Kidney (tissue), 13 donors: ENCODE measurements at regions not wholly inside any gene's neighbourhood (a gene's known extent, or its start where the extent isn't known, plus 50 kb on each side); places are given as distances from the start of the nearest gene placed in this dataset.
A peak's percentile ranks its signal among the peaks of the same experiment; 100 is the strongest.

ENCODE experiments used
- DNase-seq, 5 donors: peaks; one replicate each; pipeline ENCODE4 v3.0.0-alpha.2; 2013 to 2020
- FAIRE-seq: peaks from 2 replicates; lab custom pipeline; 2012; peaks lifted over from hg19 to GRCh38; lab: Jason Lieb, UNC
- H3K27ac ChIP-seq, 2 donors: one replicate each; pipeline ENCODE4 v1.7.0; 2013; ENCODE audit warnings: low read depth in 2 of 2, low read length in 2 of 2, inconsistent platforms in 1 of 2
- H3K27me3 ChIP-seq: one replicate; pipeline ENCODE4 v1.7.1; 2013; ENCODE audit warnings: low read length, inconsistent platforms; ENCODE audit not compliant: control insufficient read depth, insufficient read depth
- H3K36me3 ChIP-seq, 3 donors: one replicate each; pipeline versions ENCODE4 v1.7.0 to v1.7.1; 2013; ENCODE audit warnings: low read length in 3 of 3, control low read depth in 1 of 3, inconsistent platforms in 1 of 3; ENCODE audit not compliant: insufficient read depth in 3 of 3, control insufficient read depth in 2 of 3
- H3K4me1 ChIP-seq, 3 donors: one replicate each; pipeline versions ENCODE4 v1.7.0 to v1.7.1; 2013; ENCODE audit warnings: low read length in 3 of 3, inconsistent platforms in 1 of 3, low read depth in 1 of 3; ENCODE audit not compliant: control insufficient read depth in 2 of 3, insufficient read depth in 2 of 3
- H3K4me3 ChIP-seq, 3 donors: one replicate each; pipeline versions ENCODE4 v1.7.0 to v1.8.1; 2013; ENCODE audit warnings: low read length in 3 of 3, control low read depth in 1 of 3, inconsistent platforms in 1 of 3
- H3K9ac ChIP-seq, 3 donors: one replicate each; pipeline versions ENCODE4 v1.7.0 to v1.7.1; 2013; ENCODE audit warnings: low read length in 3 of 3, control low read depth in 1 of 3, inconsistent platforms in 1 of 3
- H3K9me3 ChIP-seq, 3 donors: one replicate each; pipeline versions ENCODE4 v1.7.0 to v1.7.1; 2013; ENCODE audit warnings: low read length in 3 of 3, control low read depth in 1 of 3, inconsistent platforms in 1 of 3; ENCODE audit not compliant: control insufficient read depth in 2 of 3, insufficient read depth in 1 of 3
- intact Hi-C: fragments of 100-400 bp; cut with DNase I; formaldehyde crosslinking; loops from one replicate; pipeline ENCODE4 v1.11.1; 2022
- TF ChIP-seq, protein P1 (sequence below): IDR thresholded peaks from 3 replicates; pipeline ENCODE4 v1.5.1; 2012; ENCODE audit warnings: mild to moderate bottlenecking, moderate library complexity, borderline replicate concordance; ENCODE audit not compliant: insufficient read depth; ENCODE audit errors: extremely low read depth
- donor health status: control.
- donor health status: control.
- donor health status: control.
- donor health status: control.
- donor health status: control.
- donor health status: DM: yes; HTN: yes; CAD: no.
- donor health status: Normal renal cell carcinoma (clear cell type).

- no peaks in the 10 kb centered on the region for H3K27me3 ChIP-seq
- no peak for FAIRE-seq
- TF ChIP-seq, protein P1, sequence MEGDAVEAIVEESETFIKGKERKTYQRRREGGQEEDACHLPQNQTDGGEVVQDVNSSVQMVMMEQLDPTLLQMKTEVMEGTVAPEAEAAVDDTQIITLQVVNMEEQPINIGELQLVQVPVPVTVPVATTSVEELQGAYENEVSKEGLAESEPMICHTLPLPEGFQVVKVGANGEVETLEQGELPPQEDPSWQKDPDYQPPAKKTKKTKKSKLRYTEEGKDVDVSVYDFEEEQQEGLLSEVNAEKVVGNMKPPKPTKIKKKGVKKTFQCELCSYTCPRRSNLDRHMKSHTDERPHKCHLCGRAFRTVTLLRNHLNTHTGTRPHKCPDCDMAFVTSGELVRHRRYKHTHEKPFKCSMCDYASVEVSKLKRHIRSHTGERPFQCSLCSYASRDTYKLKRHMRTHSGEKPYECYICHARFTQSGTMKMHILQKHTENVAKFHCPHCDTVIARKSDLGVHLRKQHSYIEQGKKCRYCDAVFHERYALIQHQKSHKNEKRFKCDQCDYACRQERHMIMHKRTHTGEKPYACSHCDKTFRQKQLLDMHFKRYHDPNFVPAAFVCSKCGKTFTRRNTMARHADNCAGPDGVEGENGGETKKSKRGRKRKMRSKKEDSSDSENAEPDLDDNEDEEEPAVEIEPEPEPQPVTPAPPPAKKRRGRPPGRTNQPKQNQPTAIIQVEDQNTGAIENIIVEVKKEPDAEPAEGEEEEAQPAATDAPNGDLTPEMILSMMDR = peak; percentile 20
- no peak overlapping the region for H3K27ac ChIP-seq
- H3K4me1 ChIP-seq = no peaks in the 10 kb centered on the region
- H3K9me3 ChIP-seq = no peaks in the 10 kb centered on the region
- H3K36me3 ChIP-seq = no peaks in the 10 kb centered on the region
- peak in 3 of 5 donors; percentile 12 to 50 (median 36) for DNase-seq
- H3K4me3 ChIP-seq = no peak overlapping the region
- no peak overlapping the region for H3K9ac ChIP-seq
- intact Hi-C loops = no loop called here
Observed at GRCh38 chr10:78520737-78521430, 487.2 kb downstream of the RPS24 start.

DNA sequence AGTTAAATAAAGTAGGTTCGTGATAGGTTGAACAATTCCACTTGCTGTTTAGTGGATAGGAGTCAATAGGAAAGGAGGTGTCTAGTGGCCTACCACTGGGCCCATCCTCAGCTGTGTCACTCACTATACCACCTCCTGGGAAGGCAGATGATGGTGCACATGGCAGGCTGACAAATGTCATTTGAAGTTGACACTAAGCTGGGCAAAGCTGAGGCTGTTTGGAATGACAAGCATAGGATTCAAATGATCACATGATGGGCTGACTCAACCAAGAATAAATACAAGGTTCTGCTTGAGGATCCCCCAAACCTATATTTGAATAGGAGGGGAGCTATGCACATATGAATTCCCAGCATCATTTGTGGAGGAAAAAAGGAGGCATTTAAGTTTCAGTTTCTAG is 489.8 kb downstream of the RPS24 start:
- Histone ChIP-seq H3K4me3 (no peak overlapping the region), H3K4me1 (no peaks in the 10 kb centered on the region), H3K9ac (no peak overlapping the region), H3K27me3 (no peaks in the 10 kb centered on the region), H3K27ac (no peak overlapping the region), H3K9me3 (no peaks in the 10 kb centered on the region), H3K36me3 (no peaks in the 10 kb centered on the region)
- DNase-seq (peak in 1 of 5 donors; percentile 2), FAIRE-seq (no peak)
- TF ChIP-seq, protein P1 = no peak
- intact Hi-C loops = no loop called here

DNA sequence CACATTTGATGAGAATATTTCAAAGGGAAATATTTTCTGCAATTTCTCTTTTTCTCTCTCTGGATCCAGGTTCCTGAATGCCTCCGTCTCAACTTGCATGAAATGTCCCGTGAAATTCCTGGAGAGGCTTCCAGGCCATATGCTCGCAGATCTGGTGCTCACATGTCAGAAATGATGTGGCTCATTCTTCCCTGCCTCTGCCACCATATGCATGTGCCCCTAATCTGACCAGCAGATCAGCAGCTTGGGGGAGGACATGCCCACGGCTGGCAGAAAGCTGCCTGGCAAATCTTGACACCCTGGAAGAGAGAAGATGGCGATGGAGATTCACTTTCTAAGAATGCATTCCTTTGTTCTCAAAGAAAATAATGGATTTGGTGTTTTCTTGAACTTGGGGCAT is 490.7 kb downstream of the RPS24 start:
- intact Hi-C loops = no loop called here
- no peaks in the 10 kb centered on the region for H3K9me3 ChIP-seq
- H3K9ac ChIP-seq = no peak overlapping the region
- TF ChIP-seq, protein P1 = no peak
- H3K27me3 ChIP-seq = no peaks in the 10 kb centered on the region
- FAIRE-seq = no peak
- H3K4me1 ChIP-seq = no peaks in the 10 kb centered on the region
- DNase-seq = peak in 1 of 5 donors; percentile 8
- H3K36me3 ChIP-seq = no peaks in the 10 kb centered on the region
- no peak overlapping the region for H3K27ac ChIP-seq
- H3K4me3 ChIP-seq = no peak overlapping the region
